Mucosa of gallbladder (tissue), 1 donor: ENCODE measurements at regions not wholly inside any gene's neighbourhood (a gene's known extent, or its start where the extent isn't known, plus 50 kb on each side); places are given as distances from the start of the nearest gene placed in this dataset.
A peak's percentile ranks its signal among the peaks of the same experiment; 100 is the strongest.

Source experiments
- DNase-seq: peaks from one replicate; pipeline ENCODE4 v3.0.0-alpha.2; 2020; ENCODE audit warnings: low spot score
- donor health status: DM: no; HTN: no; CAD: no.

- DNase-seq = no peak
Measured at GRCh38 chr2:19809206-19809605, 92.6 kb downstream of the TTC32 start.

- DNase-seq = no peak
Measured at GRCh38 chr2:19807866-19808265, 93.9 kb downstream of the TTC32 start.

DNA sequence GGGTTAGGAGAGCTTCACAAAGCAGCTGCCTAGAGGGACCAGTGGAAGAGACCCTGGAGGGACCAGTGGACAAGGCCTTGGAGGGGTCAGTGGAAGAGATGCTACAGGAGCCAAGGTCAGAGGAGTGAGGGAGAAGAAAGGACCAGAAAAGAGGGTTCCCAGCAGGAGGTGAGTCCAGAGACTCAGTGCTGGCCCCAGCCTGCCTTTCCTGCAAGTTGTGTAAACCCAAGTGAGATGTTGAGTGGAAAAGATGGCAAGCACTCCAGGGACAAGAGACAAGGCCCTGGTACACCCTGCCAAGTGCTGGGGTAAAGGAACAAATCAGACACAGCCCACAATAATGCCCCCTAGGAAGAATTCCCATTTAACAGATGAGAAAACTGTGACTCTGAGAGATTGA is 94.4 kb downstream of the TTC32 start:
- no peak for DNase-seq

- DNase-seq = no peak
Measured at GRCh38 chr2:19806591-19806990, 95.2 kb downstream of the TTC32 start.

DNA sequence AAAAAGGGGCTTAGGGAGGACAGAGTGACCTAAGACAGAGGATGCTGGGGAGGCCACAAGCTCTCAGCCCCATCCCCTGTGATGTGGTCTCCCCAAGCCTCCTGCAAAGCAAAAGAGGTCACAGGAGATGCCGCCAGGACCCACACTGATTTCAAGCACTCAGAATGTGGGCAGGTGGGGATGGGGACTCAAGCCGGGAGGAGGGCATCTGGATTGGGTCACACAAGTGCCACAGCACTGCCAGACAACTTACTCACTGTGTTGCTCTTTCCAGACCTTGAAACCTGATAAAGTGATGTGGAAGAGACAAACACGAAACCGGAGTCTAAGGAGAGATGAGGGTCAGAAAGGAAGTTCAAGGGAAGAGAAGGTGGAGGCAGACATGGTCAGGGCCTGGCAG is 95.7 kb downstream of the TTC32 start:
- no peak for DNase-seq

DNA sequence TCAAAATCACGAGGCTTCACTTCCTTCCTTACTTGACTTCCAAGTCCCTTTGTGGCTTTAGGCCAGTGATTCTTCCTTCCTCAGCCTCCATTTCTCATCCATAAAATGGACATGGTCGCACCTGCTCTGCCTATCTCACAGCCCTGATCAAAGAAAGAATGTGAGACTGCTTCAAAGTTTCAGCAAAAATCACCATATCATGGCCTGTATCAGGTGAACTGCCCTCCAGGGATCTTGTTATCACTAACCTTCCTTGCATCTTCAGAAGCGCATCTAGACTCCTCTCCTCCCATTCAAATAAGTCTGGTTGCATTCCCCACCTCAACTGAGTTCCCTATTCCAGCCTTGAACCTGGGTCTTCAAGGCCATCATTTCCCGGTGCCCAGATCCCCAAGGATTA is 96.5 kb downstream of the TTC32 start:
- no peak for DNase-seq

DNA sequence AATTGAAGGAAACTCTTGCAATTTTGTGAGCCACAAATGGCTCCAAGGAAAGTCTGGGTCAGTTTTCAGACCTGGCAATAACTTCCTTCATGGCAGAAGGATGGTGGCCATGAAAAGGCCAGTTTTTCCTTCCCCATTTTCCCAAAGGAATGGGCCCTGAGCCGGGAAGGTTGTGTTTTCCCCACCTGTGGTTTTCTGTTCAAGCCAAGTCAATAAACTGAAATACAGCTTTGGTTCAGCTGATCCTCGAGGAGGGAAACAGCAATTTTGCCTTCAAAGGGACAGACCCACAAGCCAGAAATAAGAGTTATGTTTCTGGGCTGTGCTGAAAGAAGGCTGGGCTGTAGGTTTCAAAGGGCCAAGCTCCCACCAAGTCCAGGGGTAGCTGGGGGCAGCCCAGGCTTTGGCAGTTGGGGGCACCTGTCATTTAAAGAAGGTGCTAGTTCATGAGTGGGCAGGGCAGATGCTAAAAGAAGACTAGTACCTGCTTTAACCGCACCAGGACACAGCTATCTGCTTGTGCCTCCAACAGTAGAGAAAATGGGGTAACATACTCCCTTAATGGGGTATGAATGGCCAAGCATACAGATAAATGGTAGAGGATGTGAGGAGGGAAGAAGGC is 97.0 kb downstream of the TTC32 start:
- DNase-seq = no peak

DNA sequence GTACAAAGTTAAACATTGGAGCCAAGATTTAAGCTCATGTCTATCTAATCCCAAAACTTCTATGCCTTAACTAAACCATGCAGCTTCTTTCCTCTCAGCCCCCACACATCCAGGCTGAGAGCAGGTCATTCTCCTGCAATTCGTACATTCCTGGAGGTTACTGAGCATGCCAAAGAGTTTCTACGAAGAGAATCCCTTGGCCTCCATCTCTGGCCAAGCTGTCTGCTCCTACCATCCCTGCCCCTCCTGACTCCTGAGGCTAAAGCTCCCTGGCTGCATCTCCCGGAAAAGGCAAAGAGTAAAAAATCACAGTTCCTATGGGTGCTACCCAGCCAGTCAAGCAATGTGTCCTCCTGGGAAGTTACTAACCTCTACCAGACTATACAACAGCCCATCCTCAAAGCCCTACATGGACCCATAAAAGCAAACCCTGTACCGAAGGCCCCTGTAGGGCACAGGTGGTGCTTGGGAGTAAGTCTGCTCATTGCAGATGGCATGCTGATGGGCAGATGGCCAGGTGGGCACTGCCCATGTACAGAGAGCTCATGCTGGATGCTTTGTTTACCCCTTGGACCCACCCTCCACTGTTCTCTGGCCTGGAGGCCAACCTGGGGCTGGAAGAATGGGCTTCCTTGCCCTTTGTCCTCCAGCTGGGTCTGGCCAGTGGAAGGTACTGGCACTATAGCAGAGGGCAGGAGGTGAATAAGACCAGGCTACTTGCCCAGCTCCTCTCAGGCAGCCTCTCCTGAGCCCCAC is 99.5 kb downstream of the TTC32 start:
- peak; percentile 26 for DNase-seq

- peak; percentile 87 for DNase-seq
Measured at GRCh38 chr2:19801367-19802080, 100.3 kb downstream of the TTC32 start.

DNA sequence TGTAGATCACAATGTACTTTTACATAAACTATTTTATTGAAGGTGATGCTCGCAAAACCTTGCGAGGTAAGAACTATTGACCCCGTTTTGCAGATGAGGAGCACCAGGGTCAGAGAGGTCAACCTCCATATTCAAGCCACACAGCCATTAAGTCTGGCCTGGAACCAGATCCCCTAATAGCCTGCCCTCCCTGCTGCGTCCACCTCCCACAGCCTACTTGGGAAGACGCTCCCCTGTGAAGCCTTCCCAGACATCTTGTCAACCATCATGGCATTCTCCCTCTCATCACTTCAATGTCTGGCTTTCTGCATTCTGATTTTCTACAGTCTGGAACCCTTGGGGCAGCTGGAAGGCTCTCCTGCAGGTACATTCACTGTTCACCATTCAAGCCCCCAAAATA is 101.0 kb downstream of the TTC32 start:
- DNase-seq = no peak

- DNase-seq = no peak
Measured at GRCh38 chr2:19799881-19800780, 101.7 kb downstream of the TTC32 start.

DNA sequence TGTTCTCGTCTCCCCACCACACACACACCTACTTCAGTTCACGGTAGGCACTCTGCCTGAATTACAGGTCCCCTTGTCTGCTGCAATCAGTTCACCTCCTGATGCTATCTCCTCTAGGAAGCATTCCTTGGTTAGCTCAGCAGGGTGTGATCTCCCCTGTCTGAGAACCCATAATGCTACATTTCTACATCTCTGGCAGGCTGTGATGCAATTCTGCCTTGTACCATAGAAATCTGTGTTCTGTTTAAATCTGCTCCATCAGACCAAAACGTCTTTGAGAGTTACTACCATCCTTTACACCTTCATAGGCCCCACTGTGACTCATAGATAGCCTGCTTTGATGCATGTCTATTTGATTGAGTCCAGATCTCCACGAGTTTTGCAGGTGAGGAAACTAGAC is 103.9 kb downstream of the TTC32 start:
- no peak for DNase-seq

DNA sequence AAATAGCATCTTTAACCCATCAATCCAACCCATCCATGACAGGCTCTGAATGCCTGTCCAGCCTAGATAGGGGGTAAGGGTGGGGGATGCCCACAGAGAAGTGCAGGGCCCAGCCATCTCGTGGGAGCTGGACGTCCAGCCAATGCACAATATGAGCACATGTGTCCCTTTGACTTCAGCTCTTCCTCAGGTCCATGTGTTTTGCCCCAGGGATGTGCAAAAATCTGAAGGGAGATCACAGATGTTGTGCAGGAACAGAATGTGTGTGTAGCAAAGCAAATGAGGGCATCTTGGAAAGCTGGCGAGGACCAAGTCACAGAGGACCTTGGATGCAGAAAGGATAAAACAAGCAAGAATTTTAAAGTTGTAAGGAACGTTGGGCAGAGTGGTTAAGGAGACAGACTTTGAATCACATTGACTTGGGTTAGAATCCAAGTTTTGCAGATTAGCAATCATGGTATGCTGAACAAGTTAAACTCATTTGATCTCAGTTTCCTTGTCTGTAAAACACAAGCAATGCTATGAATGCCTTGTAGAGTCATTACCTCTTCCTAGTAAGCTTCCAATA is 104.5 kb downstream of the TTC32 start:
- DNase-seq = no peak

- no peak for DNase-seq
Measured at GRCh38 chr2:19796035-19796695, 105.6 kb downstream of the TTC32 start.

DNA sequence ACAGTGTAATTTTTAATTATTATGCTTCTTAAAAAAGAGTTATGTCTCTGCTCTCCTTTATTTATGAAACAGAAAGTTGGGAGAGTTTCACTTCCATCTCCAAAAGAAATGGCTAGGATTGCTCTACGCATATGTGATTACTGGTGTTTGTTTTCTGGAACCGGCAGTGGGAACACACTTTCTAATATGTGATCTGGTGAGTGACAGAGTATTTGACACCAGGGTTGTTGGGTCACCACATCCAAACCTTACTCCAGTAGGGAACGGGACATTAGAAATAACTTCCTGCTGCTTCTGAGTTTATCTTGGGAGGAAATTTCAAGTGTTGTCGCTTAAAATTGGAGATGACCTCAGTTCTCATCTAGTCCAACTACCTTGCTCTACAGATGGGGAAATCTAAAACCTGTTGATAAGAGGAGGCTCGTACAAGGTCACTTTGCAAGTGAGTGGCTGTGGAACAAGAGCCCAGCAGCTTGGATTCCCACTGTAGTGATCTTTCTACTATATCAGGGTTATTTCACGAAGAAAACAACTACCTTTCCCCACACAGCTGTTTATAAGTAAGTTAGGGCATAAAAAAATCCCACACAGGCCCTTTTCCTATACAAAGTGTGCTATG is 108.5 kb downstream of the TTC32 start:
- DNase-seq = no peak

DNA sequence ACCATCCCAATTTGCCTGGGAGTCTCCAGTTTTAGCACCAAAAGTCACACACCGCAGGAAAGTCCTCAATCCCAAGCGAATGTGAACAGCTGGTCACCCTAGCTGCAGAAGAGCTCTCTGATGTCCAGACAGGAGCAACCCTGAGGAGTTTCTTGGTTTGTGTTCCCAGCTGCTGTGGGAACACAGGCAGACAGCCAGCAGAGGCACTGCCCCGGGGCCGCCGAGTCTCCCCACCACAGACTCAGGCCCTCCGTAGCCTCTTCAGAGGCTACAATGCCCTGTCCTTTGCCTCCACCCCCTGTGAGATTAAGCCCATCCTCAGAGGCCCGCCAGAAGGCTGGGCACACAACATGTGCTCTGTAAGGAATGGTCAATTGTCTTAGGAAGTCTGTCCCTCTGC is 111.5 kb downstream of the TTC32 start:
- DNase-seq = no peak

DNA sequence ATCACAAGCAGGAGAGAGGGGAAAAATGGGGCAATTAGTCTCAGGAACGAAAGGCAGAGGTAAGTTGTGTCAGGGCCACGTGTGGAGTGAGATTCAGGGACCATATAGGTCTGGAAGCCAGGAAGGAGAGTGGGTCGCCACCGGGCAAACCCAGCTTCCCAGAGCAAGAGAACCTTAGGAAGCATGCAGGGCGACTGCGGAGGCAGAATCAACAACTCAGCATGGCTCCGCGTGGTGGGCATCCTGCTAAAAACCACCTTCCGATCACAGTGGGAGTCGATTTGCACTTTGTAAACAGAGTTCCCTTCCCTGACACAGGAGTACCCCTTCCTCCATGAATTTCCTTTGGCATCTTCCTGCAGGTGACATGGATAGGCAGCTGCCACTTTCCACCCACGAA is 114.6 kb downstream of the TTC32 start:
- DNase-seq = no peak

GRCh38 chr2:19786408-19787058 is 115.2 kb downstream of the TTC32 start:
- no peak for DNase-seq

GRCh38 chr2:19785867-19786266 is 115.9 kb downstream of the TTC32 start:
- no peak for DNase-seq

DNA sequence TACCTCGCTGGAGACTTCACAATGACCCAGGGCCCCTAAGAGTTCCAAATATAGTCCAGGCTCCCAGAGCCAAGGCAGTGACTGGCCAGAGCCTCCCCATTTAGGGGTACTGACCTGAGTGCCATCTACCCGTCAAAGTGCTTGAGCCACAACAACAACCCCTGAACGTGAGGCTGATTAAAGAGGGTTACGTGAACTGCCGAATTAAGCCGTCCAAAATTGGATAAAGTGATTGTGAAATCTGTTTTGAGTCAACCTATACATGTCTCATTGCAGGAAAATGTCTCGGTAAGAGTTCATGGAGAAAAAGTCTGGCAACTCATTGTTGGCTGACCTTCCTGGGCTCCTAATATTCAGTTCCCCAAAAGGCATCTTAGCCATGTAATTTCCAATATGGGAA is 116.3 kb downstream of the TTC32 start:
- DNase-seq = no peak
